ENCODE measurements at regions not wholly inside any gene's neighbourhood (a gene's known extent, or its start where the extent isn't known, plus 50 kb on each side); places are given as distances from the start of the nearest gene placed in this dataset.
A peak's percentile ranks its signal among the peaks of the same experiment; 100 is the strongest.

DNA sequence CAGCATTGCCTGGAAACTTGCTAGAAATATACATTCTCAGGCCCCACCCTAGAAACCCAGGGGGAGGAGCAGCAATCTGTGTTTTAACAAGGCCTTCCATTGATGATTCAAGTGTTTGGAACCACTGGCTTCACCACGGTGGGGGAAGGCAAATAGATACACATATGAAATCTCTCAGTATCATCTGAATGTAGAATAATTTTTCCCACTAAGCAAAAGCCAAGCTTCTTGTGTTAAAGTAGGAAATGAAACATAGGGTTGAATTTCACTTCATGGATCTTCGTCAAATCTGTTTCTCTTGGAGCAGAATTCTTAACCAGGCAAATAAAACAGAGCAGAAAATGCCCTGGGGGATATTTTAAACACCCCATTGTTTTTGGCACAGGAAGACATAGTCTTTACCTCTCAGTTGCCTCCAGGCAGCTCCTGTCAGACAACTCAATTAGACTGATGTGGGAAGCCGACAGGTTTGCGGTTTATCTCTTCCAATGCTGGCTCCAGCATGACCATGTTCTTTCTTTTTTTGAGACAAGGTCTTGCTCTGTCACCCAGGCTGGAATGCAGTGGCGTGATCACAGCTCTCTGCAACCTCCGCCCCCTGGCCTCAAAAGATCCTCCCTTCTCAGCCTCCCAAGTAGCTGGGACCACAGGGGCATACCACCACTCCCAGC, 213.0 kb downstream of the FOXO1 start:
- H3K4me1 Mint-ChIP-seq (ENCODE audit: low read depth, unreplicated experiment): no peaks in the 10 kb centered on the region
- H3K27ac Mint-ChIP-seq (ENCODE audit: unreplicated experiment): no peak overlapping the region
- H3K27me3 Mint-ChIP-seq (ENCODE audit: unreplicated experiment): no peaks in the 10 kb centered on the region
- H3K9me3 Mint-ChIP-seq (ENCODE audit: low read depth, unreplicated experiment): peaks cover 5% of the 10 kb centered on the region
- H3K4me3 Mint-ChIP-seq (ENCODE audit: low read depth, unreplicated experiment): no peak overlapping the region
- H3K36me3 Mint-ChIP-seq (ENCODE audit: insufficient read depth, unreplicated experiment): no peaks in the 10 kb centered on the region
- DNase-seq: peak; percentile 5
- TF ChIP-seq, protein P1, sequence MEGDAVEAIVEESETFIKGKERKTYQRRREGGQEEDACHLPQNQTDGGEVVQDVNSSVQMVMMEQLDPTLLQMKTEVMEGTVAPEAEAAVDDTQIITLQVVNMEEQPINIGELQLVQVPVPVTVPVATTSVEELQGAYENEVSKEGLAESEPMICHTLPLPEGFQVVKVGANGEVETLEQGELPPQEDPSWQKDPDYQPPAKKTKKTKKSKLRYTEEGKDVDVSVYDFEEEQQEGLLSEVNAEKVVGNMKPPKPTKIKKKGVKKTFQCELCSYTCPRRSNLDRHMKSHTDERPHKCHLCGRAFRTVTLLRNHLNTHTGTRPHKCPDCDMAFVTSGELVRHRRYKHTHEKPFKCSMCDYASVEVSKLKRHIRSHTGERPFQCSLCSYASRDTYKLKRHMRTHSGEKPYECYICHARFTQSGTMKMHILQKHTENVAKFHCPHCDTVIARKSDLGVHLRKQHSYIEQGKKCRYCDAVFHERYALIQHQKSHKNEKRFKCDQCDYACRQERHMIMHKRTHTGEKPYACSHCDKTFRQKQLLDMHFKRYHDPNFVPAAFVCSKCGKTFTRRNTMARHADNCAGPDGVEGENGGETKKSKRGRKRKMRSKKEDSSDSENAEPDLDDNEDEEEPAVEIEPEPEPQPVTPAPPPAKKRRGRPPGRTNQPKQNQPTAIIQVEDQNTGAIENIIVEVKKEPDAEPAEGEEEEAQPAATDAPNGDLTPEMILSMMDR (IDR thresholded peaks at IDR 0.05; ENCODE audit: unreplicated experiment): no peak
- CTCF ChIA-PET: no interaction called here
- intact Hi-C loops (cut with micrococcal nuclease; ENCODE audit: unreplicated experiment): no loop called here
- BruUV-seq (replicated peaks): no TSS peak

DNA sequence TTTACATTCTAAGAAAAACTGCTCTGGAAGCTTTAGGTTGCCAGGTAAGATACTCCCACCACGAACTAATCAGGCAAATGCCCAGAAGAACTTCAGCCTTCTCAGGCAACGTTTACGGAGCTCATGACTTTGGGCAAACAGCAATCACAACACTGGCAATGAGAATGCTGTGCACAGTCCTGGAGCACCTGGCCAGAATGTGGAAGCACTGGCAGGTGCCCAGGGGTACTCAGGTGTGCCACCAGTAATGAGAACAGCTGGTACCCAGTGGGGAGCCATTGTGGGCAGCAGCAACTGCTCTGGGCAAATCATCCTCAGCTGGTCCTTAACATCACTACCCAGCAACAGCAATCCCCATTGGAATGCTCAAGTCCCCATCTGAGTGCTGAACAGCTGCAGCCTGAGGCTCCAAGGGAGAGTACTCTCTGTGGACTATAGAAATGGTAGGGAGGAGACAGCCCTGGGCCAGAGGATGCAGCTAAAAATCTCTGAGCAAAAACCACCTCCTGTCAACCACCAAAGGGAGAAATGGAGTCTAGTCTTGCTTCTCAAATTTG, 210.0 kb downstream of the FOXO1 start:
- no peak overlapping the region for H3K4me3 Mint-ChIP-seq (ENCODE audit: low read depth, unreplicated experiment)
- BruUV-seq (replicated peaks): no TSS peak
- intact Hi-C loops (cut with micrococcal nuclease; ENCODE audit: unreplicated experiment): no loop called here
- TF ChIP-seq, protein P1 (IDR thresholded peaks at IDR 0.05; ENCODE audit: unreplicated experiment): no peak
- H3K9me3 Mint-ChIP-seq (ENCODE audit: low read depth, unreplicated experiment): no peaks in the 10 kb centered on the region
- no peak for DNase-seq
- H3K4me1 Mint-ChIP-seq (ENCODE audit: low read depth, unreplicated experiment): no peaks in the 10 kb centered on the region
- H3K27me3 Mint-ChIP-seq (ENCODE audit: unreplicated experiment): no peaks in the 10 kb centered on the region
- no peak overlapping the region for H3K27ac Mint-ChIP-seq (ENCODE audit: unreplicated experiment)
- no peaks in the 10 kb centered on the region for H3K36me3 Mint-ChIP-seq (ENCODE audit: insufficient read depth, unreplicated experiment)
- CTCF ChIA-PET: no interaction called here

DNA sequence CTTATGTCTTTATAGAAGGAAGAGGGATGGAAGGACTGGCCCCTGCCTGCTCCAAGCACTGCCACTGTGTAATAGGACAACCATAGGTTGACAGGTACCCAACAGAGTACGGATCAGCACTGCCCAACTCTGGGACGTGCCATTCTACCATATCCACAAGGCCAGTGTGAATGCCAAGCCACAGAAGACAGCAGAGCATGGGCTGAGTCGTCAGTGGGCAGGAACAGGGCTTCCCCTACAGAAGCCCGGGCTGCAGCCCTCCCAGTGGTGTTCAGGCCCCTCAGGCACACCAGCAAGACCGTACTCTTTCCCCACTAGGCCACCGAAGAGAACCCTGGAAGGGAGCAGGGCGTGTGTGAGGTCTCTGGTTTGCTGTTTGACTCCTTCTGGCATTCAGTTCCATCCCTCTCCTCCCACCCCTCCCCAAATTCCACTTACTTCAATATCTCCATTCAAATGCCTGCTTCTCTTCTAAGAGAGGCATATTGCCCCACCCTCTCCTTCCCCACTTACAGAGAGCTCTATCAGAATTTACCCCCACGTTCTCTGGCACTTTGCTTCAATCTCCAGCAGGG, 209.4 kb downstream of the FOXO1 start:
- no TSS peak for BruUV-seq (replicated peaks)
- no peaks in the 10 kb centered on the region for H3K9me3 Mint-ChIP-seq (ENCODE audit: low read depth, unreplicated experiment)
- TF ChIP-seq, protein P1 (IDR thresholded peaks at IDR 0.05; ENCODE audit: unreplicated experiment): no peak
- intact Hi-C loops (cut with micrococcal nuclease; ENCODE audit: unreplicated experiment): no loop called here
- CTCF ChIA-PET: no interaction called here
- no peaks in the 10 kb centered on the region for H3K4me1 Mint-ChIP-seq (ENCODE audit: low read depth, unreplicated experiment)
- no peak for DNase-seq
- no peak overlapping the region for H3K4me3 Mint-ChIP-seq (ENCODE audit: low read depth, unreplicated experiment)
- no peaks in the 10 kb centered on the region for H3K36me3 Mint-ChIP-seq (ENCODE audit: insufficient read depth, unreplicated experiment)
- no peaks in the 10 kb centered on the region for H3K27me3 Mint-ChIP-seq (ENCODE audit: unreplicated experiment)
- H3K27ac Mint-ChIP-seq (ENCODE audit: unreplicated experiment): no peak overlapping the region

DNA sequence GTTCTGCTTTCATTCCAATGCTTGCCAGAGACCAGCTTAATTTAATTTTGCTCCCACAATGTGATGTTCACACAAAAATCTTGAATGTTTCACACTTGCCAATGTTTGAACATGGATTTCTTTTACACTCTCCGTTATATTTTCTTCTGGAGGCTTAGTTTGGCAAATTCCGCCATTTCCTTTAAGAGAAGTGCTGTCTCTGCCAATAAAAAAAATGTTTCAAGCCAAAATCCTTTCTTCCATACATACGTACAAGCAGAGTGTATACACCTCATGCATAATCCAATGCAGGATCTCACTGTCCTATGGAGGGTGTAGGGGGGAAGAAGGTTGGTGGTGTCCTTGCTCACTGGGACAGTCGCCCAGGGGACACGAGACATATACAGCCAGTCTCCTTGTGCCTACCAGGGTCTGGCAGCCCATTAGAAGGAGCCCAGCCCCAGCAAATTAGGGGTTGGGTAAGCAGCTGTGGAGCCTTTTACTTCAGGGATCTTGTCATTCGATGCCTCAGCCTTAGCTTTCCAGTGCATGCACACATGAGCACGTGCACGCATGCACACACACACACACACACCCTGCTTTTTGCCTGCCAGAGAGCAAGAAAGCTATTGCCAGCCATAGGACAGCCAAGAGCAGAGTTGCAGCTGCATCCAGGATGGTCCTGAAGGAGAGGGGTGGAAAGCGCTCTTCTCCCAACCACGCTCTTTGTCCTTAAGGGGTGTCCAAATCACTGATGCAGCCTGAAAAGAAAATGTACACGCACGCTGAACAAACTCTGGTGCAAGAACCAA, 208.3 kb downstream of the FOXO1 start:
- intact Hi-C loops (cut with micrococcal nuclease; ENCODE audit: unreplicated experiment): no loop called here
- Mint-ChIP-seq H3K4me1 (ENCODE audit: low read depth, unreplicated experiment) (no peaks in the 10 kb centered on the region), H3K4me3 (ENCODE audit: low read depth, unreplicated experiment) (no peak overlapping the region), H3K27ac (ENCODE audit: unreplicated experiment) (no peak overlapping the region), H3K27me3 (ENCODE audit: unreplicated experiment) (no peaks in the 10 kb centered on the region), H3K9me3 (ENCODE audit: low read depth, unreplicated experiment) (no peaks in the 10 kb centered on the region), H3K36me3 (ENCODE audit: insufficient read depth, unreplicated experiment) (no peaks in the 10 kb centered on the region)
- no TSS peak for BruUV-seq (replicated peaks)
- TF ChIP-seq, protein P1 (IDR thresholded peaks at IDR 0.05; ENCODE audit: unreplicated experiment): no peak
- CTCF ChIA-PET: no interaction called here
- no peak for DNase-seq

All from Calu3 (cell line).